OCI-LY7 (cell line): ENCODE measurements at regions not wholly inside any gene's neighbourhood (a gene's known extent, or its start where the extent isn't known, plus 50 kb on each side); places are given as distances from the start of the nearest gene placed in this dataset.

ENCODE experiments used
- BruUV-seq: library from RNA; stranded (reverse); fragments of 400-500 nt; replicated peaks from 2 replicates; lab custom pipeline; 2021; lab: Mats Ljungman, UMichigan
- CTCF ChIA-PET: fragments of 300-600 bp; sonication (Branson Sonifier 250); formaldehyde crosslinking; loops from one replicate; lab custom pipeline; 2022; ENCODE audit warnings: antibody characterized with exemption; ENCODE audit not compliant: unreplicated experiment; lab: Charles Lee
- POLR2A ChIA-PET: fragments of 300-600 bp; sonication (Branson Sonifier 250); formaldehyde crosslinking; loops from one replicate; lab custom pipeline; 2022; ENCODE audit warnings: antibody characterized with exemption; lab: Charles Lee
- DNase-seq: peaks from one replicate; pipeline ENCODE4 v3.0.0-alpha.2; 2015; ENCODE audit warnings: low spot score
- H2AFZ ChIP-seq: fragments of 200-600 bp; sonication (generic), shearing (Covaris generic); 2 replicates; pipeline ENCODE4 v1.6.1; 2014; ENCODE audit warnings: mild to moderate bottlenecking, antibody characterized with exemption, low read length, moderate library complexity
- H3K27ac ChIP-seq: fragments of 200-600 bp; sonication (generic); 2 replicates; pipeline ENCODE4 v1.5.1; 2014; ENCODE audit warnings: mixed run types, low read depth, mild to moderate bottlenecking, moderate library complexity, low read length, inconsistent platforms; ENCODE audit not compliant: poor library complexity, severe bottlenecking
- H3K36me3 ChIP-seq: fragments of 200-600 bp; sonication (generic); 2 replicates; pipeline ENCODE4 v1.6.1; 2014; ENCODE audit warnings: mild to moderate bottlenecking, antibody characterized with exemption, low read length, moderate library complexity, mixed read lengths; ENCODE audit not compliant: insufficient read depth
- H3K4me1 ChIP-seq: fragments of 200-600 bp; sonication (generic); 2 replicates; pipeline ENCODE4 v1.5.1; 2014; ENCODE audit warnings: mild to moderate bottlenecking, low read length; ENCODE audit not compliant: insufficient read depth, poor library complexity, severe bottlenecking
- H3K4me2 ChIP-seq: fragments of 200-600 bp; sonication (generic); 2 replicates; pipeline ENCODE4 v1.6.1; 2014; ENCODE audit warnings: mild to moderate bottlenecking, low read length
- H3K4me3 ChIP-seq: fragments of 200-600 bp; sonication (generic); 2 replicates; pipeline ENCODE4 v1.5.1; 2014; ENCODE audit warnings: mild to moderate bottlenecking, low read depth, low read length; ENCODE audit not compliant: poor library complexity, severe bottlenecking
- H3K79me2 ChIP-seq: fragments of 200-600 bp; sonication (generic); 2 replicates; pipeline ENCODE4 v1.6.1; 2016; ENCODE audit warnings: low read depth, mild to moderate bottlenecking, low read length, moderate library complexity, mixed read lengths; ENCODE audit not compliant: insufficient read depth
- H3K9me2 ChIP-seq: fragments of 200-600 bp; sonication (generic); 2 replicates; pipeline ENCODE4 v1.6.1; 2016; ENCODE audit warnings: mild to moderate bottlenecking, low read length, mixed read lengths; ENCODE audit not compliant: insufficient read depth
- H3K9me3 ChIP-seq: fragments of 200-600 bp; sonication (generic); 2 replicates; pipeline ENCODE4 v1.6.1; 2014; ENCODE audit warnings: mild to moderate bottlenecking, mixed run types, low read length, mixed read lengths
- H4K20me1 ChIP-seq: fragments of 200-600 bp; sonication (generic); 2 replicates; pipeline ENCODE4 v1.6.1; 2014; ENCODE audit warnings: mild to moderate bottlenecking, antibody characterized with exemption, low read length, moderate library complexity, mixed read lengths; ENCODE audit not compliant: insufficient read depth
- CTCF ChIP-seq: fragments of 200-600 bp; sonication (generic); conservative IDR thresholded peaks from 2 replicates; pipeline ENCODE4 v1.5.1; 2014; ENCODE audit warnings: mild to moderate bottlenecking, antibody characterized with exemption, low read length, moderate library complexity, mixed read lengths
- EZH2phosphoT487 ChIP-seq: fragments of 200-600 bp; sonication (generic); IDR thresholded peaks from 2 replicates; pipeline ENCODE4 v1.6.1; 2018; ENCODE audit warnings: low read depth, borderline replicate concordance, mild to moderate bottlenecking, mixed run types, antibody characterized with exemption, low read length, moderate library complexity, mixed read lengths
- intact Hi-C: fragments of 100-400 bp; cut with micrococcal nuclease; formaldehyde crosslinking; loops from one replicate; pipeline ENCODE4 v1.10.0; 2022; ENCODE audit not compliant: unreplicated experiment

GRCh38 chr10:131492211-131492857 lies 180.8 kb upstream of the TCERG1L start:
- Histone ChIP-seq H3K36me3 (no peaks in the 10 kb centered on the region), H4K20me1 (no peaks in the 10 kb centered on the region), H3K79me2 (no peaks in the 10 kb centered on the region), H3K4me3 (no peak overlapping the region), H3K4me2 (no peak overlapping the region), H2AFZ (no peak overlapping the region), H3K9me3 (0 out of 2 replicates have a peak, but pooled peaks cover under 1% of the 10 kb centered on the region), H3K4me1 (no peaks in the 10 kb centered on the region), H3K9me2 (no peaks in the 10 kb centered on the region), H3K27ac (no peak overlapping the region)
- CTCF ChIA-PET = no interaction called here
- POLR2A ChIA-PET = interaction anchor here (0.5 kb wide), 1 partner anchor 349 kb away, joined by 3 read pairs; no protein-coding TSS in a partner anchor
- intact Hi-C loops = no loop called here
- BruUV-seq = no TSS peak
- DNase-seq = no peak
- TF ChIP-seq CTCF = no peak
- no peak for TF ChIP-seq EZH2phosphoT487

GRCh38 chr10:131493432-131493831 lies 181.9 kb upstream of the TCERG1L start:
- H2AFZ ChIP-seq = no peak overlapping the region
- H3K4me3 ChIP-seq = no peak overlapping the region
- BruUV-seq = no TSS peak
- H3K36me3 ChIP-seq = no peaks in the 10 kb centered on the region
- no peaks in the 10 kb centered on the region for H4K20me1 ChIP-seq
- no peaks in the 10 kb centered on the region for H3K9me3 ChIP-seq
- no peak for DNase-seq
- H3K27ac ChIP-seq = no peak overlapping the region
- intact Hi-C loops = no loop called here
- H3K9me2 ChIP-seq = no peaks in the 10 kb centered on the region
- H3K4me1 ChIP-seq = no peaks in the 10 kb centered on the region
- ChIA-PET POLR2A (no interaction called here), CTCF (no interaction called here)
- no peaks in the 10 kb centered on the region for H3K79me2 ChIP-seq
- TF ChIP-seq CTCF = no peak
- TF ChIP-seq EZH2phosphoT487 = no peak
- H3K4me2 ChIP-seq = no peak overlapping the region

- Histone ChIP-seq H2AFZ (no peak overlapping the region), H4K20me1 (no peaks in the 10 kb centered on the region), H3K4me3 (no peak overlapping the region), H3K9me3 (no peaks in the 10 kb centered on the region), H3K9me2 (no peaks in the 10 kb centered on the region), H3K27ac (no peak overlapping the region), H3K36me3 (no peaks in the 10 kb centered on the region), H3K4me2 (no peak overlapping the region), H3K4me1 (no peaks in the 10 kb centered on the region), H3K79me2 (no peaks in the 10 kb centered on the region)
- DNase-seq = no peak
- POLR2A ChIA-PET = no interaction called here
- intact Hi-C loops = no loop called here
- TF ChIP-seq EZH2phosphoT487 (no peak), CTCF (no peak)
- no TSS peak for BruUV-seq
- CTCF ChIA-PET = no interaction called here
These were observed 182.9 kb upstream of the TCERG1L start for GRCh38 chr10:131494451-131494850.
